Lower lobe of right lung (tissue), 2 donors: ENCODE measurements at regions not wholly inside any gene's neighbourhood (a gene's known extent, or its start where the extent isn't known, plus 50 kb on each side); places are given as distances from the start of the nearest gene placed in this dataset.
"Not testable (repeated sequence)": the region's sequence is repeated elsewhere in the genome, so short reads cannot be mapped to it uniquely, and the experiment has no call there.

Experiments
- ATAC-seq, 2 donors: fragments of 200-7000 bp; cut with Tn5 transposase; one replicate each; pipeline ENCODE4 v1.9.1; 2020 to 2022; ENCODE audit warnings: mild to moderate bottlenecking in 2 of 2, moderate library complexity in 2 of 2
- DNase-seq: peaks from one replicate; pipeline ENCODE4 v3.0.0-alpha.2; 2020
- H3K27ac ChIP-seq: fragments of 200-600 bp; one replicate; pipeline ENCODE4 v1.8.0; 2022
- H3K27me3 ChIP-seq: fragments of 200-600 bp; one replicate; pipeline ENCODE4 v1.8.0; 2022; ENCODE audit warnings: low read depth
- H3K36me3 ChIP-seq: fragments of 200-600 bp; one replicate; pipeline ENCODE4 v1.8.0; 2022; ENCODE audit warnings: mild to moderate bottlenecking
- H3K4me1 ChIP-seq: fragments of 200-600 bp; one replicate; pipeline ENCODE4 v1.8.0; 2022
- H3K4me3 ChIP-seq: fragments of 200-600 bp; one replicate; pipeline ENCODE4 v1.8.0; 2022; ENCODE audit warnings: mild to moderate bottlenecking
- H3K9me3 ChIP-seq: fragments of 200-600 bp; one replicate; pipeline ENCODE4 v1.8.0; 2022
- intact Hi-C: fragments of 100-400 bp; cut with DNase I; formaldehyde crosslinking; loops from one replicate; pipeline ENCODE4 v1.11.0; 2022
- TF ChIP-seq, protein P1 (sequence below): fragments of 200-600 bp; IDR thresholded peaks from one replicate; pipeline ENCODE4 v1.8.0; 2022; ENCODE audit warnings: antibody characterized with exemption, mild to moderate bottlenecking
- donor health status: DM: no; HTN: yes; CAD: no; lungs with severe emphysema.

- H3K9me3 ChIP-seq: peaks cover 7% of the 10 kb centered on the region
- DNase-seq (no peak), ATAC-seq (no peak)
- no peak overlapping the region for H3K27ac ChIP-seq
- TF ChIP-seq, protein P1, sequence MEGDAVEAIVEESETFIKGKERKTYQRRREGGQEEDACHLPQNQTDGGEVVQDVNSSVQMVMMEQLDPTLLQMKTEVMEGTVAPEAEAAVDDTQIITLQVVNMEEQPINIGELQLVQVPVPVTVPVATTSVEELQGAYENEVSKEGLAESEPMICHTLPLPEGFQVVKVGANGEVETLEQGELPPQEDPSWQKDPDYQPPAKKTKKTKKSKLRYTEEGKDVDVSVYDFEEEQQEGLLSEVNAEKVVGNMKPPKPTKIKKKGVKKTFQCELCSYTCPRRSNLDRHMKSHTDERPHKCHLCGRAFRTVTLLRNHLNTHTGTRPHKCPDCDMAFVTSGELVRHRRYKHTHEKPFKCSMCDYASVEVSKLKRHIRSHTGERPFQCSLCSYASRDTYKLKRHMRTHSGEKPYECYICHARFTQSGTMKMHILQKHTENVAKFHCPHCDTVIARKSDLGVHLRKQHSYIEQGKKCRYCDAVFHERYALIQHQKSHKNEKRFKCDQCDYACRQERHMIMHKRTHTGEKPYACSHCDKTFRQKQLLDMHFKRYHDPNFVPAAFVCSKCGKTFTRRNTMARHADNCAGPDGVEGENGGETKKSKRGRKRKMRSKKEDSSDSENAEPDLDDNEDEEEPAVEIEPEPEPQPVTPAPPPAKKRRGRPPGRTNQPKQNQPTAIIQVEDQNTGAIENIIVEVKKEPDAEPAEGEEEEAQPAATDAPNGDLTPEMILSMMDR: no peak
- H3K4me1 ChIP-seq: no peaks in the 10 kb centered on the region
- no peaks in the 10 kb centered on the region for H3K36me3 ChIP-seq
- intact Hi-C loops: no loop called here
- no peaks in the 10 kb centered on the region for H3K27me3 ChIP-seq
- H3K4me3 ChIP-seq: no peak overlapping the region
Measured at GRCh38 chr13:78084401-78084800, 165.8 kb upstream of the EDNRB start.

- Histone ChIP-seq H3K4me1 (no peaks in the 10 kb centered on the region), H3K4me3 (no peak overlapping the region), H3K27ac (no peak overlapping the region), H3K27me3 (no peaks in the 10 kb centered on the region), H3K9me3 (peaks cover 7% of the 10 kb centered on the region), H3K36me3 (no peaks in the 10 kb centered on the region)
- DNase-seq: no peak
- intact Hi-C loops: no loop called here
- ATAC-seq: no peak
- TF ChIP-seq, protein P1: no peak
Measured at GRCh38 chr13:78078168-78078567, 159.5 kb upstream of the EDNRB start.

- no peaks in the 10 kb centered on the region for H3K27me3 ChIP-seq
- intact Hi-C loops: no loop called here
- no peak overlapping the region for H3K4me3 ChIP-seq
- H3K36me3 ChIP-seq: no peaks in the 10 kb centered on the region
- TF ChIP-seq, protein P1: no peak
- H3K27ac ChIP-seq: no peak overlapping the region
- no peaks in the 10 kb centered on the region for H3K9me3 ChIP-seq
- DNase-seq: no peak
- ATAC-seq: peak; percentile 84 to 96
- H3K4me1 ChIP-seq: no peaks in the 10 kb centered on the region
Measured at GRCh38 chr13:78067290-78067689, 148.7 kb upstream of the EDNRB start.

DNA sequence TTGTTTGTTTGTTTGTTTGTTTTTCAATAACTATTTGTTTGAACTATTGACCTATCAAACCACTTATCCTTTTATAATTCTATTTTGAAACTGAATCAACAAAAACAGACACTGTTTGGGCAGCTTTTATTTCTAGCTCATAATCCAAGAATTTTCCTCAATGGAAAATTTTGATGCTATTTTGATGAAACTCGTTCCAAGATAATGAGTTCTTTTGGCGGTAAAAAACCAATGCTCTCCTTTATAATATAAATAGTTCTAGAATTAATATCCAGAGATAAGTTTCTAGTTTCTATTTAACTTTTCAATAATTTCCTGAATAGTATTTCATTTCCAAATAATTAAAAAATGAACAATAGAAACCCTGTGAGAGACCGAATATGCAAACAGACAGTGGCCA is 146.5 kb upstream of the EDNRB start:
- ATAC-seq: no peak
- Histone ChIP-seq H3K4me3 (no peak overlapping the region), H3K36me3 (no peaks in the 10 kb centered on the region), H3K27me3 (no peaks in the 10 kb centered on the region), H3K9me3 (no peaks in the 10 kb centered on the region), H3K4me1 (no peaks in the 10 kb centered on the region), H3K27ac (no peak overlapping the region)
- DNase-seq: no peak
- intact Hi-C loops: no loop called here
- TF ChIP-seq, protein P1: no peak

- no peak overlapping the region for H3K4me3 ChIP-seq
- peaks cover 6% of the 10 kb centered on the region for H3K9me3 ChIP-seq
- no peaks in the 10 kb centered on the region for H3K27me3 ChIP-seq
- no peak overlapping the region for H3K27ac ChIP-seq
- TF ChIP-seq, protein P1: no peak
- ATAC-seq: no peak
- DNase-seq: no peak
- H3K36me3 ChIP-seq: no peaks in the 10 kb centered on the region
- intact Hi-C loops: no loop called here
- H3K4me1 ChIP-seq: no peaks in the 10 kb centered on the region
Measured at GRCh38 chr13:78061806-78062205, 143.2 kb upstream of the EDNRB start.

DNA sequence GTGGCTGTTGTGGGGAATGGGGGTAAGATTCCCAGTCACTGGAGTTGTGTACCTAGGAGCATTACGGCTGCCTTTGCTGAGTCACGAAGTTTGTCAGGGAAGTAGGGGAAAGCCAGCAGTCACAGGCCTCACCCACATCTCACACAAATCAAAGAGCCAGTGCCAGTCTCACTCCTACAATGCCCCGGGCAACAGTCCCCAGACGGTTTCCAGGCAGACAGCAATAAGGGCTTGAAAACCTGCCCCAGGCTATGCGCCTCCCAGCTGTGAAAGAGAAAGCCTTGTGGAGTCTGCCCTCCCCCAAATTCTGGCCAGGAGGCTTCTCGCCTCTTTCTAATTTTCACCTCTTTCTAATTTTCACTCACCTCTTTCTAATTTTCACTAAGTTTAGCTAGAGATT is 142.3 kb upstream of the EDNRB start:
- TF ChIP-seq, protein P1: no peak
- no peaks in the 10 kb centered on the region for H3K36me3 ChIP-seq
- intact Hi-C loops: no loop called here
- no peak for ATAC-seq
- H3K4me3 ChIP-seq: no peak overlapping the region
- H3K27me3 ChIP-seq: no peaks in the 10 kb centered on the region
- no peaks in the 10 kb centered on the region for H3K4me1 ChIP-seq
- DNase-seq: no peak
- H3K9me3 ChIP-seq: peaks cover 6% of the 10 kb centered on the region
- H3K27ac ChIP-seq: no peak overlapping the region

- H3K4me1 ChIP-seq, H3K9me3 ChIP-seq, intact Hi-C loops, H3K36me3 ChIP-seq, DNase-seq, H3K4me3 ChIP-seq, ATAC-seq, H3K27ac ChIP-seq, H3K27me3 ChIP-seq: not testable (repeated sequence)
Measured at GRCh38 chr13:78056865-78057264, 138.2 kb upstream of the EDNRB start.
